ENCODE measurements at regions not wholly inside any gene's neighbourhood (a gene's known extent, or its start where the extent isn't known, plus 50 kb on each side); places are given as distances from the start of the nearest gene placed in this dataset.
"Not testable (repeated sequence)": the region's sequence is repeated elsewhere in the genome, so short reads cannot be mapped to it uniquely, and the experiment has no call there.

DNA sequence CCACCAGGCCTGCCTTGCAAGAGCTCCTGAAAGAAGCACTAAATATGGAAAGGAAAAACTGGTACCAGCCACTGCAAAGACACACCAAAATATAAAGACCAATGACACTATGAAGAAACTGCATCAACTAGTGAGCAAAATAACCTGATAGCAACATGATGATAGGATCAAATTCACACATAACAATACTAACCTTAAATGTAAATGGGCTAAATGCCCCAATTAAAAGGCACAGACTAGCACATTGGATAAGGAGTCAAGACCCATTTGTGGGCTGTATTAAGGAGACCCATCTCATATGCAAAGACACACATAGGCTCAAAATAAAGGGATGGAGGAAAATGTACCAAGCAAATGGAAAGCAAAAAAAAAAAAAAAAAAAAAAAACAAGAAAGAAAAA is 141.8 kb upstream of the VIPR2 start:
- H4K8ac ChIP-seq (ENCODE audit: low read depth, low read length); H2AFZ ChIP-seq (ENCODE audit: insufficient read depth, low read length, poor library complexity); H3K36me3 ChIP-seq (ENCODE audit: control insufficient read depth in 1 of 2, insufficient read depth in 2 of 2, low read length in 2 of 2); H3K18ac ChIP-seq (ENCODE audit: low read length); H2BK5ac ChIP-seq (ENCODE audit: low read depth, low read length, poor library complexity); H3K4ac ChIP-seq (ENCODE audit: low read depth, low read length); H3K4me1 ChIP-seq (ENCODE audit: control insufficient read depth in 1 of 2, insufficient read depth in 2 of 2, low read length in 2 of 2); H3K79me1 ChIP-seq (ENCODE audit: low read length); H4K91ac ChIP-seq (ENCODE audit: low read depth, low read length); H3K27me3 ChIP-seq (ENCODE audit: insufficient read depth, low read length); H3K14ac ChIP-seq (ENCODE audit: low read length); H3K23ac ChIP-seq (ENCODE audit: low read length); H4K12ac ChIP-seq (ENCODE audit: low read depth, low read length); H3K79me2 ChIP-seq (ENCODE audit: control insufficient read depth, insufficient read depth, low read length, poor library complexity); H3K4me2 ChIP-seq (ENCODE audit: low read length); H3K4me3 ChIP-seq (ENCODE audit: low read depth, low read length); H2AK5ac ChIP-seq (ENCODE audit: low read length); H3K9ac ChIP-seq (ENCODE audit: low read length); H2BK120ac ChIP-seq (ENCODE audit: insufficient read depth, low read length, poor library complexity); DNase-seq; H2BK12ac ChIP-seq (ENCODE audit: low read length); H3K27ac ChIP-seq (ENCODE audit: low read depth, low read length): not testable (repeated sequence)
- H3K9me3 ChIP-seq (ENCODE audit: insufficient read depth, low read depth, low read length): peaks cover 17% of the 10 kb centered on the region

DNA sequence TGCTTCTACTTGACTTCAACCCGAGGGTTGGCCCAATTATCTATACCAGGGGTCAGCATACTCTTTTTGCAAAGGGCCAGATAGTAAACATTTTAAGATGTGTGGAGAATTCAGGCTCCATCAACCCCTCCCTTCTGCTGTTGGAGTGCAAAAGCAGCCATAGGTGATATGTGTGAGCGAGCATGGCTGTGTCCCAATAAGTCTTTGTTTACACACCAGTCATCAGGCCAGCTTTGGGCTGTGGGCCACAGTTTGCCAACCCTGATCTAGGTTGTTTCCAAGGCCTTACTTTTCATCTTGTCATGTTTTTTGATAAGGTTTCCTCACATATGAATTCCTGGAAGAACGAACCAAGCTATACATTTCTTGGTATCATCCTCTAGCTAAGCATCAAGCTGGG is 136.9 kb upstream of the VIPR2 start:
- Histone ChIP-seq H3K9ac (ENCODE audit: low read length) (no peak overlapping the region), H3K79me2 (ENCODE audit: control insufficient read depth, insufficient read depth, low read length, poor library complexity) (no peaks in the 10 kb centered on the region), H4K91ac (ENCODE audit: low read depth, low read length) (no peak overlapping the region), H2BK5ac (ENCODE audit: low read depth, low read length, poor library complexity) (no peak overlapping the region), H4K8ac (ENCODE audit: low read depth, low read length) (no peak overlapping the region), H3K14ac (ENCODE audit: low read length) (no peak overlapping the region), H3K4ac (ENCODE audit: low read depth, low read length) (no peak overlapping the region), H2BK120ac (ENCODE audit: insufficient read depth, low read length, poor library complexity) (no peak overlapping the region), H3K79me1 (ENCODE audit: low read length) (no peaks in the 10 kb centered on the region), H3K23ac (ENCODE audit: low read length) (no peak overlapping the region), H3K18ac (ENCODE audit: low read length) (no peak overlapping the region), H4K12ac (ENCODE audit: low read depth, low read length) (no peak overlapping the region), H2BK12ac (ENCODE audit: low read length) (no peak overlapping the region), H3K4me3 (ENCODE audit: low read depth, low read length) (no peak overlapping the region), H3K4me2 (ENCODE audit: low read length) (no peak overlapping the region), H3K9me3 (ENCODE audit: insufficient read depth, low read depth, low read length) (peaks cover 21% of the 10 kb centered on the region), H3K4me1 (ENCODE audit: control insufficient read depth in 1 of 2, insufficient read depth in 2 of 2, low read length in 2 of 2) (no peaks in the 10 kb centered on the region), H3K36me3 (ENCODE audit: control insufficient read depth in 1 of 2, insufficient read depth in 2 of 2, low read length in 2 of 2) (no peaks in the 10 kb centered on the region), H3K27me3 (ENCODE audit: insufficient read depth, low read length) (no peaks in the 10 kb centered on the region), H3K27ac (ENCODE audit: low read depth, low read length) (no peak overlapping the region), H2AK5ac (ENCODE audit: low read length) (no peak overlapping the region), H2AFZ (ENCODE audit: insufficient read depth, low read length, poor library complexity) (no peak overlapping the region)
- no CpG with 5 or more reads among the region's 3 CpGs for WGBS (ENCODE audit: extremely low coverage, insufficient coverage, insufficient read length)
- no peak for DNase-seq

GRCh38 chr7:159280008-159280407 is 135.3 kb upstream of the VIPR2 start:
- H3K27ac ChIP-seq (ENCODE audit: low read depth, low read length): no peak overlapping the region
- H3K79me1 ChIP-seq (ENCODE audit: low read length): no peaks in the 10 kb centered on the region
- no peak overlapping the region for H4K12ac ChIP-seq (ENCODE audit: low read depth, low read length)
- H2BK5ac ChIP-seq (ENCODE audit: low read depth, low read length, poor library complexity): no peak overlapping the region
- WGBS (ENCODE audit: extremely low coverage, insufficient coverage, insufficient read length): 100% methylated on average over 1 of the region's 3 CpGs
- H2AFZ ChIP-seq (ENCODE audit: insufficient read depth, low read length, poor library complexity): no peak overlapping the region
- no peaks in the 10 kb centered on the region for H3K36me3 ChIP-seq (ENCODE audit: control insufficient read depth in 1 of 2, insufficient read depth in 2 of 2, low read length in 2 of 2)
- no peak overlapping the region for H2AK5ac ChIP-seq (ENCODE audit: low read length)
- no peak overlapping the region for H2BK12ac ChIP-seq (ENCODE audit: low read length)
- no peak overlapping the region for H4K8ac ChIP-seq (ENCODE audit: low read depth, low read length)
- H3K27me3 ChIP-seq (ENCODE audit: insufficient read depth, low read length): no peaks in the 10 kb centered on the region
- H2BK120ac ChIP-seq (ENCODE audit: insufficient read depth, low read length, poor library complexity): no peak overlapping the region
- no peaks in the 10 kb centered on the region for H3K79me2 ChIP-seq (ENCODE audit: control insufficient read depth, insufficient read depth, low read length, poor library complexity)
- no peaks in the 10 kb centered on the region for H3K4me1 ChIP-seq (ENCODE audit: control insufficient read depth in 1 of 2, insufficient read depth in 2 of 2, low read length in 2 of 2)
- no peak overlapping the region for H3K9ac ChIP-seq (ENCODE audit: low read length)
- H3K18ac ChIP-seq (ENCODE audit: low read length): no peak overlapping the region
- no peak overlapping the region for H4K91ac ChIP-seq (ENCODE audit: low read depth, low read length)
- H3K4ac ChIP-seq (ENCODE audit: low read depth, low read length): no peak overlapping the region
- no peak overlapping the region for H3K23ac ChIP-seq (ENCODE audit: low read length)
- H3K4me3 ChIP-seq (ENCODE audit: low read depth, low read length): no peak overlapping the region
- no peak overlapping the region for H3K4me2 ChIP-seq (ENCODE audit: low read length)
- DNase-seq: no peak
- H3K9me3 ChIP-seq (ENCODE audit: insufficient read depth, low read depth, low read length): peaks cover 20% of the 10 kb centered on the region
- no peak overlapping the region for H3K14ac ChIP-seq (ENCODE audit: low read length)

DNA sequence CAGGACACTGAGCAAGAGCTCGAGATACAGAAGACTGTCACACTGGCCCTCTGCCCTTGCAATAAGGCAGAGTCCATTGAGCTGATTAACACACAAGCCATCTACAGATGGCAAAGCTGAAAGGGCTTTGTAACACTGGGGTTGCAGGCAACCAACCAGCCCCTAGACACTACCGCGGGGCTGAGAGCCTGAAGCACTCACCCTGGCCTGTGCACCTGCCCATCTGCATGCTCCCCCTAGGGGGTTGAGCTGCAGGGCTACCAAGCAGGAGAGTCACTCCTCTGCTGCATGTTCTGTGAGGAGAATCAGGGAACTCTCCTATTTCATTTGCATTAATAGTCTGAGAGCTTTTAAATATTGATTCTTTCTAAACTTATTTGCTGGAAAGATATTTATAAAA is 128.1 kb upstream of the VIPR2 start:
- no peak overlapping the region for H2BK12ac ChIP-seq (ENCODE audit: low read length)
- no peak overlapping the region for H3K4ac ChIP-seq (ENCODE audit: low read depth, low read length)
- DNase-seq: no peak
- no peak overlapping the region for H4K8ac ChIP-seq (ENCODE audit: low read depth, low read length)
- H3K36me3 ChIP-seq (ENCODE audit: control insufficient read depth in 1 of 2, insufficient read depth in 2 of 2, low read length in 2 of 2): no peaks in the 10 kb centered on the region
- H2BK120ac ChIP-seq (ENCODE audit: insufficient read depth, low read length, poor library complexity): no peak overlapping the region
- no peaks in the 10 kb centered on the region for H3K79me2 ChIP-seq (ENCODE audit: control insufficient read depth, insufficient read depth, low read length, poor library complexity)
- WGBS (ENCODE audit: extremely low coverage, insufficient coverage, insufficient read length): no CpG with 5 or more reads among the region's 3 CpGs
- no peak overlapping the region for H3K4me2 ChIP-seq (ENCODE audit: low read length)
- H3K4me1 ChIP-seq (ENCODE audit: control insufficient read depth in 1 of 2, insufficient read depth in 2 of 2, low read length in 2 of 2): no peaks in the 10 kb centered on the region
- H3K27ac ChIP-seq (ENCODE audit: low read depth, low read length): no peak overlapping the region
- H3K14ac ChIP-seq (ENCODE audit: low read length): no peak overlapping the region
- no peak overlapping the region for H4K91ac ChIP-seq (ENCODE audit: low read depth, low read length)
- no peak overlapping the region for H2BK5ac ChIP-seq (ENCODE audit: low read depth, low read length, poor library complexity)
- H2AK5ac ChIP-seq (ENCODE audit: low read length): no peak overlapping the region
- no peak overlapping the region for H3K23ac ChIP-seq (ENCODE audit: low read length)
- H3K27me3 ChIP-seq (ENCODE audit: insufficient read depth, low read length): no peaks in the 10 kb centered on the region
- no peak overlapping the region for H3K4me3 ChIP-seq (ENCODE audit: low read depth, low read length)
- no peak overlapping the region for H2AFZ ChIP-seq (ENCODE audit: insufficient read depth, low read length, poor library complexity)
- H3K9me3 ChIP-seq (ENCODE audit: insufficient read depth, low read depth, low read length): peaks cover 20% of the 10 kb centered on the region
- no peaks in the 10 kb centered on the region for H3K79me1 ChIP-seq (ENCODE audit: low read length)
- H4K12ac ChIP-seq (ENCODE audit: low read depth, low read length): no peak overlapping the region
- no peak overlapping the region for H3K9ac ChIP-seq (ENCODE audit: low read length)
- H3K18ac ChIP-seq (ENCODE audit: low read length): no peak overlapping the region

GRCh38 chr7:159271781-159272180 is 127.1 kb upstream of the VIPR2 start:
- no peaks in the 10 kb centered on the region for H3K4me1 ChIP-seq (ENCODE audit: control insufficient read depth in 1 of 2, insufficient read depth in 2 of 2, low read length in 2 of 2)
- H3K9ac ChIP-seq (ENCODE audit: low read length): no peak overlapping the region
- H3K14ac ChIP-seq (ENCODE audit: low read length): no peak overlapping the region
- H2AFZ ChIP-seq (ENCODE audit: insufficient read depth, low read length, poor library complexity): no peak overlapping the region
- no peaks in the 10 kb centered on the region for H3K27me3 ChIP-seq (ENCODE audit: insufficient read depth, low read length)
- no peak overlapping the region for H2BK12ac ChIP-seq (ENCODE audit: low read length)
- H3K36me3 ChIP-seq (ENCODE audit: control insufficient read depth in 1 of 2, insufficient read depth in 2 of 2, low read length in 2 of 2): no peaks in the 10 kb centered on the region
- H2BK120ac ChIP-seq (ENCODE audit: insufficient read depth, low read length, poor library complexity): no peak overlapping the region
- H3K18ac ChIP-seq (ENCODE audit: low read length): no peak overlapping the region
- no peak overlapping the region for H4K12ac ChIP-seq (ENCODE audit: low read depth, low read length)
- no peaks in the 10 kb centered on the region for H3K79me1 ChIP-seq (ENCODE audit: low read length)
- H4K8ac ChIP-seq (ENCODE audit: low read depth, low read length): no peak overlapping the region
- H3K9me3 ChIP-seq (ENCODE audit: insufficient read depth, low read depth, low read length): peaks cover 18% of the 10 kb centered on the region
- H3K23ac ChIP-seq (ENCODE audit: low read length): no peak overlapping the region
- no peak overlapping the region for H3K27ac ChIP-seq (ENCODE audit: low read depth, low read length)
- H2AK5ac ChIP-seq (ENCODE audit: low read length): no peak overlapping the region
- DNase-seq: no peak
- H3K4me2 ChIP-seq (ENCODE audit: low read length): no peak overlapping the region
- no CpG with 5 or more reads among the region's 1 CpG for WGBS (ENCODE audit: extremely low coverage, insufficient coverage, insufficient read length)
- H2BK5ac ChIP-seq (ENCODE audit: low read depth, low read length, poor library complexity): no peak overlapping the region
- H3K79me2 ChIP-seq (ENCODE audit: control insufficient read depth, insufficient read depth, low read length, poor library complexity): no peaks in the 10 kb centered on the region
- no peak overlapping the region for H4K91ac ChIP-seq (ENCODE audit: low read depth, low read length)
- no peak overlapping the region for H3K4me3 ChIP-seq (ENCODE audit: low read depth, low read length)
- no peak overlapping the region for H3K4ac ChIP-seq (ENCODE audit: low read depth, low read length)
